K562 (cell line): ENCODE measurements at regions not wholly inside any gene's neighbourhood (a gene's known extent, or its start where the extent isn't known, plus 50 kb on each side); places are given as distances from the start of the nearest gene placed in this dataset.

Experiments
- ATAC-seq: fragments of 200-7000 bp; cut with Tn5 transposase; 3 replicates; pipeline ENCODE4 v1.9.1; 2020; ENCODE audit warnings: moderate library complexity
- BruUV-seq: library from RNA; stranded (reverse); fragments of 400-500 nt; replicated peaks from 2 replicates; lab custom pipeline; 2021; lab: Mats Ljungman, UMichigan
- CTCF ChIA-PET: fragments of 300-600 bp; formaldehyde crosslinking; extraction: SDS; loops from one replicate; lab custom pipeline; 2021; ENCODE audit warnings: low intra/inter-chr PET ratio; lab: Yijun Ruan, JAX
- POLR2A ChIA-PET: fragments of 300-600, 350-650 bp; sonication (Branson Sonifier 250); formaldehyde crosslinking; extraction: SDS; loops from one replicate; lab custom pipeline; 2021; ENCODE audit warnings: antibody characterized with exemption, inconsistent platforms; lab: Yijun Ruan, JAX
- DNase-seq, 4 experiments: peaks; one replicate each; pipeline versions ENCODE4 v3.0.0 to v3.0.0-alpha.2; 2011 to 2018; ENCODE audit warnings: low spot score in 3 of 4, mixed read lengths in 3 of 4; ENCODE audit errors: extremely low read depth in 1 of 4
- FAIRE-seq: peaks from 2 replicates; lab custom pipeline; 2011; peaks lifted over from hg19 to GRCh38; lab: Jason Lieb, UNC
- H2AFZ ChIP-seq: 2 replicates; pipeline ENCODE4 v1.6.0; 2011; ENCODE audit warnings: low read depth, low read length, control low read depth, inconsistent platforms
- H3K27ac ChIP-seq: fragments of 200-600 bp; 3 replicates; pipeline ENCODE4 v1.8.0; 2011; ENCODE audit warnings: low read depth, mild to moderate bottlenecking, control low read depth, inconsistent platforms, low read length, moderate library complexity, mixed read lengths; ENCODE audit errors: extremely low read depth
- H3K27me3 ChIP-seq, 2 experiments: fragments of 300-600 bp in 1 of 2; 2 replicates in 1 of 2; 3 replicates in 1 of 2; pipeline versions ENCODE4 v1.6.0 to v1.8.0; 2011; ENCODE audit warnings: inconsistent platforms in 2 of 2, low read length in 2 of 2, mild to moderate bottlenecking in 1 of 2, mixed read lengths in 1 of 2, moderate library complexity in 1 of 2; ENCODE audit not compliant: control insufficient read depth in 2 of 2, insufficient read depth in 2 of 2
- H3K36me3 ChIP-seq: fragments of 300-600 bp; 3 replicates; pipeline ENCODE4 v1.8.0; 2011; ENCODE audit warnings: mild to moderate bottlenecking, low read length, inconsistent platforms; ENCODE audit not compliant: control insufficient read depth, insufficient read depth
- H3K4me1 ChIP-seq, 2 experiments: fragments of 200-600 bp in 1 of 2; replicated peaks in 1 of 2; 2 replicates in 1 of 2; 3 replicates in 1 of 2; pipeline versions ENCODE4 v1.5.1 to v1.8.0; 2011; ENCODE audit warnings: inconsistent platforms in 2 of 2, low read length in 2 of 2, mild to moderate bottlenecking in 1 of 2, mixed read lengths in 1 of 2, moderate library complexity in 1 of 2; ENCODE audit not compliant: control insufficient read depth in 2 of 2, insufficient read depth in 2 of 2
- H3K4me2 ChIP-seq: 2 replicates; pipeline ENCODE4 v1.6.1; 2011; ENCODE audit warnings: low read length, control low read depth, inconsistent platforms, mixed read lengths; ENCODE audit not compliant: insufficient read depth
- H3K4me3 ChIP-seq: fragments of 200-600 bp; sonication (generic), shearing (Covaris generic); 2 replicates; pipeline ENCODE4 v1.5.1; 2016; ENCODE audit warnings: control low read depth, inconsistent platforms
- H3K79me2 ChIP-seq: fragments of 200-600 bp; 3 replicates; pipeline ENCODE4 v1.8.0; 2011; ENCODE audit warnings: low read length, inconsistent platforms; ENCODE audit not compliant: control insufficient read depth, insufficient read depth
- H3K9ac ChIP-seq, 2 experiments: 2 replicates each; pipeline versions ENCODE4 v1.6.0 to v1.6.1; 2011; ENCODE audit warnings: low read depth in 2 of 2, low read length in 2 of 2, control low read depth in 1 of 2, inconsistent platforms in 1 of 2, mild to moderate bottlenecking in 1 of 2, mixed read lengths in 1 of 2; ENCODE audit not compliant: insufficient read depth in 1 of 2
- H3K9me1 ChIP-seq: one replicate; pipeline ENCODE4 v1.6.0; 2011; ENCODE audit warnings: inconsistent platforms, mild to moderate bottlenecking, low read length, moderate library complexity; ENCODE audit not compliant: control insufficient read depth, insufficient read depth
- H3K9me3 ChIP-seq: replicated peaks from 2 replicates; pipeline ENCODE4 v1.5.1; 2011; ENCODE audit warnings: low read depth, low read length, inconsistent platforms; ENCODE audit not compliant: control insufficient read depth, insufficient read depth
- H4K20me1 ChIP-seq: replicated peaks from 2 replicates; pipeline ENCODE4 v1.6.1; 2011; ENCODE audit warnings: low read length, inconsistent platforms, mixed read lengths; ENCODE audit not compliant: control insufficient read depth, insufficient read depth
- CAMTA2 ChIP-seq: fragments of 250-450 bp; sonication (Bioruptor Pico); conservative IDR thresholded peaks from 2 replicates; pipeline ENCODE4 v1.5.1; 2022
- CSDE1 ChIP-seq, 2 experiments: fragments of 450-650 bp; IDR thresholded peaks; 2 replicates each; pipeline ENCODE4 v1.6.1; 2016; ENCODE audit warnings: mild to moderate bottlenecking in 1 of 2
- DACH1 ChIP-seq: fragments of 450-650 bp; IDR thresholded peaks from 2 replicates; pipeline ENCODE4 v1.6.1; 2018; ENCODE audit not compliant: partially characterized antibody
- PCBP1 ChIP-seq: fragments of 200-400 bp; formaldehyde crosslinking; IDR thresholded peaks from 2 replicates; pipeline ENCODE4 v1.6.1; 2018; ENCODE audit warnings: mild to moderate bottlenecking, low read depth, low read length; ENCODE audit not compliant: poor library complexity, severe bottlenecking
- PRPF4 ChIP-seq: fragments of 200-400 bp; formaldehyde crosslinking; IDR thresholded peaks from one replicate; pipeline ENCODE4 v1.6.1; 2017; ENCODE audit warnings: low read length, low read depth, mild to moderate bottlenecking; ENCODE audit not compliant: insufficient read depth, poor library complexity, severe bottlenecking
- SMC3 ChIP-seq: conservative IDR thresholded peaks from 2 replicates; pipeline ENCODE4 v1.6.1; 2011; ENCODE audit warnings: low read depth, low read length, improper control_type of control experiment; ENCODE audit not compliant: insufficient read depth
- ZBTB8A ChIP-seq: fragments of 450-650 bp; IDR thresholded peaks from 2 replicates; pipeline ENCODE4 v1.6.1; 2018; ENCODE audit warnings: mild to moderate bottlenecking, moderate library complexity; ENCODE audit not compliant: partially characterized antibody
- ZC3H4 ChIP-seq: sonication (generic); formaldehyde crosslinking; IDR thresholded peaks from 2 replicates; pipeline ENCODE4 v1.9.0; 2021; ENCODE audit warnings: missing genetic modification reagents, borderline replicate concordance
- ZNF146 ChIP-seq: IDR thresholded peaks from one replicate; pipeline ENCODE4 v1.6.1; 2018; ENCODE audit warnings: missing compliant biosample characterization; ENCODE audit not compliant: unreplicated experiment
- ZNF175 ChIP-seq: fragments of 200-800 bp; sonication (Bioruptor generic); IDR thresholded peaks from 2 replicates; pipeline ENCODE4 v1.6.1; 2016; ENCODE audit warnings: low read depth, mild to moderate bottlenecking, missing genetic modification characterization, missing compliant biosample characterization
- ZNF408 ChIP-seq: fragments of 250-450 bp; sonication (Bioruptor Pico); IDR thresholded peaks from 2 replicates; pipeline ENCODE4 v1.4.0; 2020; ENCODE audit warnings: low read depth, mild to moderate bottlenecking, moderate library complexity
- ZNF644 ChIP-seq: fragments of 200-800 bp; sonication (Bioruptor generic); IDR thresholded peaks from 2 replicates; pipeline ENCODE4 v1.6.1; 2016; ENCODE audit warnings: low read depth, missing genetic modification characterization, missing compliant biosample characterization
- WGBS: fragments of 100-300 bp; shearing (Covaris generic); methylation state at CpG from one replicate; pipeline ENCODE4 v1.1.6; 2016; ENCODE audit warnings: low coverage, mixed read lengths; ENCODE audit not compliant: insufficient coverage; ENCODE audit errors: missing lambda C conversion rate; 5-methylcytosine and 5-hydroxymethylcytosine counted together
- in situ Hi-C: fragments of 300-500 bp; cut with MboI; formaldehyde crosslinking; loops from 4 replicates; pipeline ENCODE4 v1.15.0; 2018; ENCODE audit warnings: inconsistent platforms, mixed read lengths
- intact Hi-C: fragments of 100-400 bp; cut with micrococcal nuclease; formaldehyde crosslinking; loops from 2 replicates; pipeline ENCODE4 v1.14.2; 2022
- TF ChIP-seq, protein P1 (sequence below): sonication (generic); formaldehyde crosslinking; IDR thresholded peaks from 2 replicates; pipeline ENCODE4 v1.8.0; 2022; ENCODE audit warnings: mild to moderate bottlenecking, low read depth, missing genetic modification reagents
- TF ChIP-seq, protein P2 (sequence below): sonication (generic); formaldehyde crosslinking; IDR thresholded peaks from 2 replicates; pipeline ENCODE4 v1.9.0; 2022; ENCODE audit warnings: mild to moderate bottlenecking, missing genetic modification reagents
- TF ChIP-seq, protein P3 (sequence below): fragments of 200-800 bp; sonication (Bioruptor generic); IDR thresholded peaks from 2 replicates; pipeline ENCODE4 v1.6.1; 2016; ENCODE audit warnings: missing genetic modification characterization, missing compliant biosample characterization
- TF ChIP-seq, protein P4 (sequence below): sonication (generic); formaldehyde crosslinking; IDR thresholded peaks from 2 replicates; pipeline ENCODE4 v1.8.1; 2023; ENCODE audit warnings: mild to moderate bottlenecking, missing genetic modification reagents

DNA sequence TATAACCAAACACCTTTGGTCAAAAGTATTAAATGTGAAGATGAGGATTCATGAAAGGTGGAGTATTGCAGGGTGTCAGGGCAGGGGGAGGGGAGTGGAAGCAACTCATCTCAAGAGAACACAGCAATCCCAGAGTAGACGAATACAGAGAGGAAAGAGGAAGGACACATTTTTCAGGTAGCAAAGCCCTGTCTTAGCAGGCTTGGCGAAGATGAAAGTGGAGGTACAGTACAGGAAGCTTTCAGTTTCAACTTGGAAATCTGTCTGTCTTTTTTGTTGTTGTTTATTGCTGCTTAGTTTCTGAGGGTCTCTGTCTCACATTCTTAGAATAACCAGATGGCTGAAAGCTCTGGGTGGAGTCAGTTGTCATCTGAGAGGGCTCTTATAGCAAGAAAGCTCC, 80.8 kb upstream of the GPR149 start:
- Histone ChIP-seq H3K4me3 (no peak overlapping the region), H3K36me3 (no peaks in the 10 kb centered on the region), H2AFZ (no peak overlapping the region), H3K9me3 (no peaks in the 10 kb centered on the region), H3K79me2 (no peaks in the 10 kb centered on the region), H3K9me1 (no peaks in the 10 kb centered on the region), H3K27ac (no peak overlapping the region), H4K20me1 (no peaks in the 10 kb centered on the region), H3K9ac (no peak overlapping the region), H3K4me2 (no peak overlapping the region), H3K4me1 (no peaks in the 10 kb centered on the region), H3K27me3 (no peaks in the 10 kb centered on the region)
- BruUV-seq = no TSS peak
- CTCF ChIA-PET = no interaction called here
- ATAC-seq = no peak
- intact Hi-C loops = no loop called here
- no peak for FAIRE-seq
- POLR2A ChIA-PET = no interaction called here
- in situ Hi-C loops = no loop called here
- DNase-seq = no peak
- WGBS = 0% methylated on average over 2 of the region's 2 CpGs
- TF ChIP-seq, protein P1, sequence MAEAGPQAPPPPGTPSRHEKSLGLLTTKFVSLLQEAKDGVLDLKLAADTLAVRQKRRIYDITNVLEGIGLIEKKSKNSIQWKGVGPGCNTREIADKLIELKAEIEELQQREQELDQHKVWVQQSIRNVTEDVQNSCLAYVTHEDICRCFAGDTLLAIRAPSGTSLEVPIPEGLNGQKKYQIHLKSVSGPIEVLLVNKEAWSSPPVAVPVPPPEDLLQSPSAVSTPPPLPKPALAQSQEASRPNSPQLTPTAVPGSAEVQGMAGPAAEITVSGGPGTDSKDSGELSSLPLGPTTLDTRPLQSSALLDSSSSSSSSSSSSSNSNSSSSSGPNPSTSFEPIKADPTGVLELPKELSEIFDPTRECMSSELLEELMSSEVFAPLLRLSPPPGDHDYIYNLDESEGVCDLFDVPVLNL (CRISPR knock-in tag) = no peak
- TF ChIP-seq ZC3H4 (CRISPR knock-in tag) (no peak), CSDE1 (IDR thresholded peaks at IDR 0.05) (no peak), CAMTA2 (CRISPR knock-in tag) (no peak), ZNF408 (CRISPR knock-in tag) (no peak), PRPF4 (no peak), PCBP1 (no peak), ZBTB8A (no peak), SMC3 (no peak), ZNF644 (tag) (no peak), ZNF175 (CRISPR knock-in tag) (no peak), ZNF146 (CRISPR knock-in tag) (no peak), DACH1 (no peak)
- TF ChIP-seq, protein P2, sequence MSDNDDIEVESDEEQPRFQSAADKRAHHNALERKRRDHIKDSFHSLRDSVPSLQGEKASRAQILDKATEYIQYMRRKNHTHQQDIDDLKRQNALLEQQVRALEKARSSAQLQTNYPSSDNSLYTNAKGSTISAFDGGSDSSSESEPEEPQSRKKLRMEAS = no peak
- TF ChIP-seq, protein P3, sequence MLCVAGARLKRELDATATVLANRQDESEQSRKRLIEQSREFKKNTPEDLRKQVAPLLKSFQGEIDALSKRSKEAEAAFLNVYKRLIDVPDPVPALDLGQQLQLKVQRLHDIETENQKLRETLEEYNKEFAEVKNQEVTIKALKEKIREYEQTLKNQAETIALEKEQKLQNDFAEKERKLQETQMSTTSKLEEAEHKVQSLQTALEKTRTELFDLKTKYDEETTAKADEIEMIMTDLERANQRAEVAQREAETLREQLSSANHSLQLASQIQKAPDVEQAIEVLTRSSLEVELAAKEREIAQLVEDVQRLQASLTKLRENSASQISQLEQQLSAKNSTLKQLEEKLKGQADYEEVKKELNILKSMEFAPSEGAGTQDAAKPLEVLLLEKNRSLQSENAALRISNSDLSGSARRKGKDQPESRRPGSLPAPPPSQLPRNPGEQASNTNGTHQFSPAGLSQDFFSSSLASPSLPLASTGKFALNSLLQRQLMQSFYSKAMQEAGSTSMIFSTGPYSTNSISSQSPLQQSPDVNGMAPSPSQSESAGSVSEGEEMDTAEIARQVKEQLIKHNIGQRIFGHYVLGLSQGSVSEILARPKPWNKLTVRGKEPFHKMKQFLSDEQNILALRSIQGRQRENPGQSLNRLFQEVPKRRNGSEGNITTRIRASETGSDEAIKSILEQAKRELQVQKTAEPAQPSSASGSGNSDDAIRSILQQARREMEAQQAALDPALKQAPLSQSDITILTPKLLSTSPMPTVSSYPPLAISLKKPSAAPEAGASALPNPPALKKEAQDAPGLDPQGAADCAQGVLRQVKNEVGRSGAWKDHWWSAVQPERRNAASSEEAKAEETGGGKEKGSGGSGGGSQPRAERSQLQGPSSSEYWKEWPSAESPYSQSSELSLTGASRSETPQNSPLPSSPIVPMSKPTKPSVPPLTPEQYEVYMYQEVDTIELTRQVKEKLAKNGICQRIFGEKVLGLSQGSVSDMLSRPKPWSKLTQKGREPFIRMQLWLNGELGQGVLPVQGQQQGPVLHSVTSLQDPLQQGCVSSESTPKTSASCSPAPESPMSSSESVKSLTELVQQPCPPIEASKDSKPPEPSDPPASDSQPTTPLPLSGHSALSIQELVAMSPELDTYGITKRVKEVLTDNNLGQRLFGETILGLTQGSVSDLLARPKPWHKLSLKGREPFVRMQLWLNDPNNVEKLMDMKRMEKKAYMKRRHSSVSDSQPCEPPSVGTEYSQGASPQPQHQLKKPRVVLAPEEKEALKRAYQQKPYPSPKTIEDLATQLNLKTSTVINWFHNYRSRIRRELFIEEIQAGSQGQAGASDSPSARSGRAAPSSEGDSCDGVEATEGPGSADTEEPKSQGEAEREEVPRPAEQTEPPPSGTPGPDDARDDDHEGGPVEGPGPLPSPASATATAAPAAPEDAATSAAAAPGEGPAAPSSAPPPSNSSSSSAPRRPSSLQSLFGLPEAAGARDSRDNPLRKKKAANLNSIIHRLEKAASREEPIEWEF (CRISPR knock-in tag) = no peak
- TF ChIP-seq, protein P4, sequence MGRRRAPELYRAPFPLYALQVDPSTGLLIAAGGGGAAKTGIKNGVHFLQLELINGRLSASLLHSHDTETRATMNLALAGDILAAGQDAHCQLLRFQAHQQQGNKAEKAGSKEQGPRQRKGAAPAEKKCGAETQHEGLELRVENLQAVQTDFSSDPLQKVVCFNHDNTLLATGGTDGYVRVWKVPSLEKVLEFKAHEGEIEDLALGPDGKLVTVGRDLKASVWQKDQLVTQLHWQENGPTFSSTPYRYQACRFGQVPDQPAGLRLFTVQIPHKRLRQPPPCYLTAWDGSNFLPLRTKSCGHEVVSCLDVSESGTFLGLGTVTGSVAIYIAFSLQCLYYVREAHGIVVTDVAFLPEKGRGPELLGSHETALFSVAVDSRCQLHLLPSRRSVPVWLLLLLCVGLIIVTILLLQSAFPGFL (CRISPR knock-in tag) = no peak
